GM12892 (cell line): ENCODE measurements at regions not wholly inside any gene's neighbourhood (a gene's known extent, or its start where the extent isn't known, plus 50 kb on each side); places are given as distances from the start of the nearest gene placed in this dataset.

Experiments used
- POLR2A ChIP-seq: IDR thresholded peaks from 2 replicates; pipeline ENCODE4 v1.6.1; 2011; ENCODE audit warnings: low read depth, low read length, control low read depth
- POLR2AphosphoS5 ChIP-seq: IDR thresholded peaks from 2 replicates; pipeline ENCODE4 v1.6.1; 2011; ENCODE audit warnings: low read depth, low read length, control low read depth
- TAF1 ChIP-seq: IDR thresholded peaks from 2 replicates; pipeline ENCODE4 v1.6.1; 2011; ENCODE audit warnings: low read depth, mild to moderate bottlenecking, control low read depth, low read length, borderline replicate concordance

DNA sequence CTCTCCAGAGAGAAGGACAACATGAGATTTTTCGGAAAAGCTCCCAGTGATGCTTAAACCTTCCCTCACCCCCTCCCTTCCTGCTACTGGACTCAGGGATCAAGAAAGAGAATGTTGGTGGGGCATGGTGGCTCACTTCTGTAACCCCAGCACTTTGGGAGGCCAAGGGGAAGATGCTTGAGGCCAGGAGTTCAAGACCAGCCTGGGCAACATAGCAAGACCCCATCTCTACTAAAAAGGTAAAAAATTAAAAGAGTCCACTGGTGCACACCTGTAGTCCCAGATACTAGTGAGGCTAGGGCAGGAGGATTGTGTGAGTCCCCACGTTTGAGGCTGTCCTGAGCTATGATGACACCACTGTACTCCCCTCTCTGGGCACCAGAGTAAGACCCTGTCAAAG, 162.9 kb upstream of the RAB4A start:
- TF ChIP-seq POLR2A (no peak), TAF1 (no peak), POLR2AphosphoS5 (no peak)
